Smooth muscle cell of the brain vasculature (primary cell): ENCODE measurements at regions not wholly inside any gene's neighbourhood (a gene's known extent, or its start where the extent isn't known, plus 50 kb on each side); places are given as distances from the start of the nearest gene placed in this dataset.

Experiments
- DNase-seq: peaks from one replicate; pipeline ENCODE4 v3.0.0-alpha.2; 2012; ENCODE audit warnings: low read depth, low spot score

DNA sequence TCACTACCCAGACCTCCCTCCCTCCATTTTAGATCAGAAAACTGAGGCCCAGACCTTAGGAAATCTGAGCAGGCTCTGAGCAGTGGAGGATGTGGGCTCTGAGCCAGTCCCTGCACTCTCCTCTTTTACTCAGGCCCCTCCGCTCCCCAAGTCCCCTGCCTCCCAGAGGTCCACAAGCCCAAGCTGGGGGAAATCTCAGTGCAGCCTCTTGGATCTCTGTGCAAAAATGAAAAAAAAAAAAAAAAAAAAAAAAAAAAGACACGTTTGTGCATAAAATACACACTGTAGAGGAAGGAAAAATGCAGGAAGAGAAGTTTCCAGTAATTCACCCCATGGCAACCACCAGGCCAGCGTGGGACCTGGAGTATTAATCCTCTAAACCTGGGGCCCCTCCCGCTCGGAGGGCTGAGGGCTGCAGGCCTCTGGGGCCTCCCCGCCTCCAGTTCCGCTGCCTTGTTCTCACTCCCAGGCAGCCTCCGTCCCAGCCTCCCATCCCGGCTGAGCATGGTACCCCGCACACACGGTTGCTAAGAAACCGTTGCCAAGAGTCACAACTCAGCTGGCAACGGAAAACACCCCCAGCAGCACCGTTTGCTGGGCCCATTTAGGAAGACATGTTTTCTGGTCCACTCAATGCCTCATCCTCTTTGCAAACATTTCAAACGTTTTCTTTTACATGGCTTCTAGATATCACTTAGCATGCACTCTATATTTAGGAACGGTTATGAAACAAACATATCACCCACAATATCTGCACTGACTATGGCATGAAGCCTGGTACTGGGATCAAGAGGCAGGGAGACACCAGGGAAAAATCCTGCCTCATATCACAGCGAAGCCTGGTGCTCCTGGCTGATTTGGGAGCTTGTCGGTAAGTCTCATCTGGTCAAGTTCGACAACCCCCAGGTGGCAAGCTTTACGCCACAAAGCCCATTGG lies 227.5 kb downstream of the CTTN start:
- no peak for DNase-seq

DNA sequence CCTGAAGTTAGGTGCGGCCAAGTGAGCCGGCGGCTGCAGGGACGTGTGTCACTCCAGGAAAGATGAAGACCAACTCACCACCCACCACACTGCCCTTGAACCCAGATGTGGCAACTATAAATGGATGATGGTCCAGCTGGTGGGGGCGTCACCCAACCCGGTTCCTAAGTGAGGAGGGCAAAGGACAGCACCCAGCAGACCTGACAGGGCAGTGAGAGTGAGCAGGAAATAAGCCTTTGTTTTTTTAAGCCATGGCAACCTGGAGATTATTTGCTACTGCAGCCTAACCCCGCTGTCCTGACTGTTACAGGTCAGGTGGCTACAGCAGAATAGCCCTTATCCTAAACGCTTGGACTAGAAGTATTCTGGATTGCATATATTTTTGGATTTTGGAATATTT lies 228.9 kb downstream of the CTTN start:
- no peak for DNase-seq

DNA sequence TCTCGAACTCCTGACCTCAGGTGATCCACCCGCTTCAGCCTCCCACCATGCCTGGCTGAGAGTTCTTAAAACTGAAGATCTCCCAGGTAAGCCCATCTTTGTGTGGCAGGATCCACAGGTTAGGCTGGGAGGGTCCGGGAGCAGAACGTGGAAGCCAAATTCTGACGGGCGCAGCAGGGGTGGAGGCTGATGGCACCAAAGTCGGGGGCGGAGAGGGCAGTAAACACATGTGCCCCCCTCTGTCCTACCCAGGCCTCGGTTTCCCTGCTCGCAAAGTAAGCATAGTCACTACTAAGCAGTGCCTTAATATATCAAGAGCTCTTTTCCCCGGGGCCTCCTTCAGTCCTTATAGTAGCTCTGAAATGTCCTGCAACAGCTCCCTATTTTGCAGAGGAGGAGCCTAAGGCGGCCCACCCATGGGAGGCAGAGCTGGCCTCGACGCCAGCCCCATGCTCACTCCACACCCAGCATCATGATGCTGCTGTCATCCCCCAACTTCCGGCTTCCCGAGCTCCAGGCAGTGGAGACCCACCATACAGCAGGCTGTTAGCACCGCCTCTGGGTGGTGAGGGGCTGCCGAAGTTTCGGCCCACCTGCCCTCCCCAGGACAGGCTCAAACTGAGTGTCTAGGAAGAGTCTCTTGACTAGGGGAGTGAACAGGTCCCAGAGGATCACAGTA lies 230.0 kb downstream of the CTTN start:
- DNase-seq = no peak

DNA sequence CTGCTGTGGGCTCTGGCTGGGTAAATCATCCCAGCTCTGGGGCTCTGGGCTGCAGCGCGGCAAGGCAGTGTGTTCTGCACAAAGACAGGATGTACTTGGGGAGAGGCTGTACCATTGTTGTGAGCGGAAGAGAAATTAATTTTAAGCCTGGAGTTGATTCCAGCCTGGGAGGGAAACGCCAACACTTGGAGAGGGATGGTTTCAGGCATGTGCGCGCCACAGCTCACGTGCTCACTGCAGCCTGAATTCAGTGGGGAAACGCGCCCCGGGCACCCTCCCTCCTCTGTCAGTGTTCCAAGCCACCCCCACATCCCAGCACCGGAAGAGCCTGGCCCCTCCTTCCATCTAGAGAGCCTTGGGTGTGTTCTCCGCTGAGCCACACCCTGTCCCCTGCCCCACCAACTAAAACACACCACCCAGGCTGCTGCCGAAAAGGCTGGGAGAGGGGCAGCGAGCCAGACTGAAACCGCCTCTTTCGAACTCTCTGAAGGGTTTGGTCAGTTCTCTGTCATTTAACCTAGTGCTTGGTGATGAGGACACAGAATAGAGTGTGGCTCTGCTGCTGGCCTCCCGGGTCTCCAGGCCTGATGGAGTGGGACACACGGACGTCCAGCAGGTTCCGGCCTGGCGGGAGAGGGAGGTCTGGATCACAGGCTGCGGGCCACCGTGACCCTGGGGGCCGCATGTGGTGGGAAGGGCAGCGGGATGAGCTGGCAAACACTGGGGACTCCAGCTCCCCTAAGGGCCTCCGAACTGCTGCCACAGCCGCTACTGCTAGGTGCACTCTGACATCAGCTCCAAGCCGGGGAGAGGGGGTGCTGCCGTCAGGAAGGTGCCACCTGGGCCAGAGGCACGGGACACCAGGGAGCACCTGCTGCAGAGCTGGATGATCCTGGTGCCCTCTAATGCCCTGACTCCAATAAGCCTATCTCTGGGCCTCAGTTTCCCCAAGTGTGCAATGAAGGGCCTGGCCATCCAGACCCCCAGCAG lies 230.8 kb downstream of the CTTN start:
- no peak for DNase-seq

DNA sequence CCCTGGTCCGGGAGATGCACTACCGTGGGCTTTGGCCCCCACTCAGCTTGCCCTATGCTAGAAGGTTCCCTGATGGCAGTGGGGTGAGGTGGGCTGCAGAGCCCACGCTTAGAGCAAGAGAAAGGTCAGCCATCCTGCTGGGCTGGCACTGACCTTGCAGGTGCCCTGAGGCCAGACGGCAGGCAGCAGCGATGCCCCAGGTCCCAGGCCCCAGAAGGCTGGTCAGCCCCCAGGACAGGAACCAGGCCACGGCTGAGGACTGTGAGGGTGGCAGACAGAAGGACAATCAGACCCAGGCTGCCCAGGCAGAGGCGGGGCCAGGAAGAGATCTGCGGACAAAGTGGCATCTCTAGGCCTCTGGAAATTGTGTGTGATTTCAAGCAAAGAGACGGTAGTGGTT lies 231.7 kb downstream of the CTTN start:
- no peak for DNase-seq

DNA sequence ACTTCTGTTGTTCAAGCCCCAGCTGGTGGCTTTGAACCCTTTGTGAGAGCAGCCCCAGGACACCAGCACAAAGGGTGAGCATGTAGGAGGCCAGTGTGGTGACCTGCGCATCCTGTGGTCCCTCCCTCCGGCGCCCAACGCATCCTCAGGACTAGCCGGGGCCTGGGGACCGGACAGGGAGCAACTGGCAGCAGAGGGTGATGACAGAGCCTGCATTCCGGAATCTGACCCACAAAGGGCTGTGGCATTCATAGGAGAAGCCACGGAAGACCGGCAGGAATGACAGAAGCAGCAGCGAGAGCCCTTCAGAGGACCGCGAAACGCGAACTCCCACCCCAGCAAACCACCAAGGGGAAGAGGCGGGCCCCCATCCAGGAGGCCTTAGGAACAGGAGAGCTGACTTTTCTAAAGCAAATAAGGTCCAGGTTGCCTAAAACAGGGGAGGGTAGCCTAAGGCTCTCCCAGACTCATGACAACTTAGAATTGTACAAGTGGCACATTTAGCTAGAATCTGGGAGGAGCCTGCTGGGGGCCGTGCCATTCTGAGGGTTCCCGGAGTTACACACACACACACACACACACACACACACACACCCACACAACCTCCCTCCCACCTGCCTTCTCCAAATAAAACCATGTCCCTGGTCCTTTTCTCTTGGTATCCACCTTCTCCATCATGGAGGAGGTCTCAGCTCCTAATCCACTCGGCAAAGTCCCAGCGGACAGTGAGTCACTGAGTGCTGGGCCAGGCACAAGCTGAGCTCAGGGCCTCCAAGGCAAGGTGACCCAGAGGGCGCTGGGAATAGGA lies 232.7 kb downstream of the CTTN start:
- no peak for DNase-seq

DNA sequence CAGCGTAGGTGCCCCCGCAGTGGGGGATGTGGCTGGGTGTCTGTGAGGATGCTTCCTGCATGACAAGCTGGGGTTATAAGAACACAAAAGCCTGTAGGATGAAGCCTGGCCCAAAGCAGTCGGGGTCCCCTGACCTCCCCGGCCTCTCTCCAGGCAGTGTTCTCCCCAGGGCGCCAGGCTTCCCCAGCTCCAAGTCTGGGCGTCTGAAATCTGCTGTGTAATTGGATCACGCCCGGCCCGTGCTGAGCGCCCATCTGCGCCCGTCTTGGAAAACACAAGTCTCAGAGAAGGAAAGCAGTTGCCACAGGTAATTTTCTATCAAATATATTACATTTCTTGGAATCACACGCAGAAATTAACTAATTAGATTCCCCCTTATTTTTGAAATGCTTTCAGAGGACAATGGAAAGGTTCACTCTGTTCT lies 233.3 kb downstream of the CTTN start:
- no peak for DNase-seq

DNA sequence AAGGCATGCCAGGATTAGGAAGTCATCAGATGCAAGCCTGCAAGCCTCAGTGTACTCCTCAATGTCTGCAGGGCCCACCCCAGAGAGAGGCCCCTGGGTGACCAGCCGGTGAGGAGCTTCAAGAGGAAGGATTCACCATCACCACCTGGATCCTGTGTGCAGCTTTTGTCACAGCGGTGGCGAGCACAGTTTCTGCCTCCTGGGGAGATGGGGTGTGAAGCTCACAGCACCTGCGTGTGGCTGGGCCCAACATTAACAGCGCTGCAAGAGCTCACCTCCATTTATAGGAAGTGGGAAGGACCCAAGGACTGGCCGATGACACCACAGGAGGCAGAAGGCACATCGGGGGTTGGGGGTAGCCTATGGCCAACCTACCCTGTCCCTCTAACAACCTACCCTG lies 235.3 kb downstream of the CTTN start:
- no peak for DNase-seq

DNA sequence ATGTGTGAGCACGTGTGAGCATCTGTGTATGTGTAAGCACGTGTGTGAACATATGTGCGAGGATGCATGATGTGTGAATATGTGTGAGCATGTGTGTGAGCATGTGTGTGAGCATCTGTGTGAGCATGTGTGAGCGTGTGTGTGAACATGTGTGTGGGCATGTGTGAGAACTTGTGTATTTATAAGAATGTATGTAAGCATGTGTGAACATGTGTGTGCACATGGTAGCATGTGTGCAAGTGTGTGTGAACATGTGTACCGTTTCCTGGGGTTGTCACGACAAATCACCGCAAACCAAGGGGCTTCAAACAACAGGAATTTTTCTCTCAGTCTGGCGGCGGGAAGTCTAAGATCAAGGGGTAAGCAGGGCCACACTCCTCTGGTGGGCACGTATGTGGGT lies 238.3 kb downstream of the CTTN start:
- no peak for DNase-seq

DNA sequence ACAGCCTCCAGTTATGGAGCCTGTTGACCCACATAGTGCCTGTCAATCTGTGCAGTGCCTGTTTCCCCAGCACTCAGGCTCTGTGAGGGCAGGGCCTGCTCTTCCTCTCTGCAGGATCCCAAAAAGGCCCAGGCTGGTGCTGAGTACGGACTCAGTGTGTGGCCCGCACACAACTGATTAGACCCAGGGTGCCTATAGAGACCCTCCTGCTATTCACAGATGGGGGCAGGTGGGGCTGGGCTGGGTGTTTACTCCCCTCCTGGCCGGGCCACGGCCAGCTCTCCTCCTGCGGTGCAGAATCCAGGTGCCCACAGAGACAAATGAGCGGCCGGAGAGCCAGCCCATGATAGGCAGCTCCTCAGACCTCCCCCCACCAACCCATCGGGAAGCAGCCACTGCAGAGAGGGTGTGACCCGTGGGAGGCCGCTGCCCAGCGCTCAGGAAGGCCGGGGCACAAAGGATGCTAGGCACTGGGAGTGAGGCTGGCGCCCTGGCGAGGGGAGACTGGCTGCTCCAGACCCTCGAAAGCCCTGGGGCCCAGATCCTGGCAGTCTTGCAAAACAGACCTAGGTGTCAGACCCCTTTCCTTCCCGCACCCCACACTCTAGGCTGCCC lies 239.0 kb downstream of the CTTN start:
- DNase-seq = no peak

DNA sequence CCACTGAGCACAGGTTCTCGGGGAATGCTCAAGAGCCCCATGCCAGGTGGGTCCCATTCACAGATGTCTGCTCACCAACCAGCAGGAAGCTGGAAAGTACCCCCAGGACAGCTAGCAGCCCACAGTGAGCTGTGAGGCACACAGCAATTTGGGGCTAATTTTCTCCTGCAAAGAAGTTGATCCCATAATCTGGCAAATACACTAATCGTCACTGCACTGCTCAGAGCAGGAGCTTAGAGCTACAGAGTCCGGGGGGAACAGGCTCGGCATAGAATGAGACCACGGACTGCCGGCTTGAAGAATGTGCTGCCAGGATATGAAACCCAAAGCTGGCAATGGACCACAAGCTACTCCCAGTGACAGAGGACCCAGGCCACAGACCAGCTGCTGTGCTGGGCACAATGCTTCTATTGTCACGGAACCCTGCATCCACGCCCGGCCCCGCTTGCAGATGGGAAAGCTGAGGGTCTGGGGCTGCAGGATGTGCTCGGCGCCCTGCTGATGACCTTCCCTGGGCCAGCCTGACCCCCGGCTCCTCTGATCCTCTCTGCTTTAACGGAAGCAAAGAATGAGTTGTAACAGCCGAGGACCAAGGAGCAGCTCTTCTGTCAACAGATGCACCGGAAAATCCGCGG lies 239.7 kb downstream of the CTTN start:
- DNase-seq = no peak

DNA sequence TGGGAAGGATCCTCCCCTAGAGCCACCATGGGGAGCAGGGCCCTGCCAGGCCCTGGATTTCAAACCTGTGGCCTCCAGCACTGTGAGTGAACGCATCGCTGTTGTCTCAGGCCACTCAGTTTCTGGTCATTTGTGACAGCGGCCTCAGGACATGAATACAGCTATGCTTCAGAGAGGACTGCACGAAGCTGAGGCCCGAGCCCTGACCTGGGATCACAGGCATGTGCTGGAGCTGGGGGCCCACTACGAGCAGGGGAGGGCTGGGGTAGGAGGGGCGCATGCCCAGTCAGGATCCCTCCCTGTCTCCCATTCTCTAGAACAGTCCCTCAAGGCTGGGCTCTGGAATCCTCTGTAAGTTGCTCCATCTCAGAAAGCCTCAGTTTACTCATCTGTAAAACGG lies 242.1 kb downstream of the CTTN start:
- DNase-seq = no peak

DNA sequence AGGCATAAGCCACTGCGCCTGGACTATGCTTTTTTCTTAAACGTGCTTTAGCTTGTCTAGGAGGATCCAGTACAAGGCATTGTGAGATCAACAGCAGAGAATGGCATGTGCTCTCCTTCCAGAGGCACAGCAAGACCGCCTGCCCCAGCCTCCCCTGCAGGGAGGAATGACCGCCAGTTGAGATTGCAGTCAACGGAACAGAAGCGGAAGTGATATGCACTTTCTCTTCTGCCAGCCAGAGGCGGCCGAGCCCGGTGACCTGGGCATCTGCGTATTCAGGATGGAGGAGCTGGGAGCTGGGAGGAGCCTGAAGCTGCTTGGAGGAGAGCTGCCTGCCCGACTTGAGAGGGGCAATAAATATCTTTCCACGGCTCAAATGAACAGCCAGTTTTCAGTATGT lies 243.0 kb downstream of the CTTN start:
- no peak for DNase-seq

DNA sequence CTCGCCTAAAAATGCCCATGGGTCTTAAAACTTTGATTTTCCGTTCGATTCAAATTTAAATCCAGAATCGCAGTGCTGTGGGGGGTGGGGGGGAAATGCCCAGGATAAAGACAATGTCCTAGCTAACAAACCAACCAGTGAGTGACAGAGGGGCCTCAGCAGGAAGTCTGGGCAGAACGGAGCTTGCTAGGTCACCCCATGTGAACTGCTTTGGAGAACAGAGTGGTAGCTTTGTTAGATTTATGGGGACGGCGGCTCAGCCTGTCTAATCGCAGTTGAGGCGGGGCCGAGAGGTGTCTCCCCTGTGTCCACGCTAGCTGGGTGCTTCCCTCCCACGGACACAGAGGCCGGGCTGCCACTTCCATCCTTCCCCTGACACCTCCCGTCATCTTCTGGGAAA lies 243.9 kb downstream of the CTTN start:
- no peak for DNase-seq

DNA sequence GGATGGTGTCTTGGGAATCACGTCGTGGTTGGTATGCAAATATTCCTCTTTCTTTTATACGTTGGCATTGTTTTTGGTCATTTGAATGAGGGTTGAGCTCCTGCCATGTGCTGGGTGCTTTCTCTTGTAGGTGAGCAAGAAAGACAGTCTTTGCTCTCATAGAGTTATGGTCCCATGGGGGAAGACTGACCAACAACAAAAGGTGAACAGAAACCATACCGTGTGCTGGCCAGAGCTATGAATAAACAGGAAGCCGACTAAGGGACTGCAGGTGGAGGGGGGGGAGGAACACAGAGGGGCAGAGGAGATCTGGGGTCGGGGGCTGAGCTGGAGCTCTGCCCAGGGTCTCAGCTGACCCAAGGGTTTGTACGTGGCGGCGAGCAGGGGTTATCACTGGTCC lies 245.3 kb downstream of the CTTN start:
- no peak for DNase-seq

DNA sequence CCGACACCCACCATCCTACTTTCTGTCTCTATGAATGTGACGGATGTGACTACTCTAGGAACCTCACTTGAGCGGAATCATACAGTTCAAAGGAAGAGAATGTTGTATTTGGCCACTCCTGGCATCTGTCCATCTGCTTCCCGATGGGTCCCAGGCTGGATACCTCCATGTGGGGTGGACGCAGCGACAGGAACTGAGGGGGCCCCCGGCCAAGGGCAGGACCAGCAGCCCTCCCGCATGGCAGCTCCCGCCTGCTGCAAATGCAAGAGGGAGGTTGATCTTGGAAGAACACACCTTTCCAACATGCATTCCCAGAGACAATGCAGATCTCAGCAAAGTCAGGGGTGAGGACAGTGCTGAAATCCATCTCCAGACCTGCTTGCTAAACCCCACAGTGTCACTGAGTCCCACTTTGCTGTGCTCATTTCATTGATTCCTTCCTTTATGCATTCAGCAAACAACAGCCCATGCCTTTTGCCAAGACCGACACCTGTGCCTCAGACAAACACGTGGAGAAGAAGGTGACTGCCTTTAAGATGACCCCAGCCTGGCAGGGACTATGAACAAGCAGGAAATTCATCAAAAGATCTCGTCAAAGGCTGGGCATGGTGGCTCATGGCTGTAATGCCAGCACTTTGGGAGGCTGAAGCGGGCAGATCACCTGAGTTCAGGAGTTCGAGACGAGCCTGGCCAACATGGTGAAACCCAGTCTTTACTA lies 246.2 kb downstream of the CTTN start:
- DNase-seq = no peak

DNA sequence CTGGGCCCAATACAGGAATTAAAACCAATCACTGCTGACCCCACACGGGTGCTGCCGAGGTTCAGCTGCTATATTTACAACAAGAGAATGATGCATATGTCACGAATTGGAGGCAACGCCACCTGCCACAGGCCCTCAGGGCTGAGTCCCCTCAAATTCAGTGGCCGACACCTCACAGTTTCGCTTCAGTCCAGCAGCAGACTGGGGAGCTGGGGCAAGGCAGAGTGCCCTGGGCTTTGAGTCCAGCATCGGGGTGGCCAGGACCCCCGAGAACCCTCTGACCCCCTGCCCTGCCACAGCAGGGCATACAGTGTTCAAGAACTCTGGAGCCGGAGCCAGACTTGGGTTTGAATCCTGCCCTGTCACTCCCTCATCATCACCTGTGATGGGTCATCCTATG lies 247.2 kb downstream of the CTTN start:
- DNase-seq = no peak

DNA sequence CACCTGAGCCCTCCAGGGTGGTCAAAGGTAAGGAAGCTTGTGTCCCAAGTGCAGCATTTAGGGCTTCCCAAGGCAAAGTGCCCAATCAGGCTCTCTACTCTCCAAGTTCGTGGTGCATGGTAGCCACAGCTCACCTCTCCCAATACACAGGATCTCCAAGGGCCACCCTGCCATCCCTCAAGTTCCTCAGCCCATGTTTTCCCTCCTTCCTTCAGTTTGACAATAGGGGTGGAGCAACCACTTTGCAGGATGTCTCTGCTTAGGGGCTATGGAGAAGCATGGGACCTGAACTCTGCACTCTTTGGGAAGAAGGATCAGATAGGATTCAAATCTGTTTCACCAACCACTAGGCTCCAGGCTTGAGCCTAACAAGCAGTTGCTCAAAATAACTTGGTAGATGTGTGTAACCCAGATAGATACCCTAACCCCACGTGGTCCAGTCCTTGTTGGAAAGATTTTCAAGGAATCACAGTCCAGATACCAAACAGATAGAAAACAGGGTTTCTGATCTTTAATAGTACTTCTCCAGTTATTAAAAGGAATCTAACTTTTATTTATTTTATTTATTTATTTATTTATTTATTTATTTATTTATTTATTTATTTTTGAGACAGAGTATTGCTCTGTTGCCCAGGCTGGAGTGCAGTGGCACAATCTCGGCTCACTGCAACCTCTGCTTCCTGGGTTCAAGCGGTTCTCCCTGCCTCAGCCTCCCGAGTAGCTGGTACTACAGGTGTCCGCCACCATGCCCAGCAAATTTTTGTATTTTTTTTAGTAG lies 248.1 kb downstream of the CTTN start:
- DNase-seq = no peak
